Neural cell (in vitro differentiated cells): ENCODE measurements at regions not wholly inside any gene's neighbourhood (a gene's known extent, or its start where the extent isn't known, plus 50 kb on each side); places are given as distances from the start of the nearest gene placed in this dataset.

Source experiments
- H2AFZ ChIP-seq: fragments of 200-600, 300-800 bp; sonication (generic), shearing (Covaris generic); 2 replicates; pipeline ENCODE4 v1.6.0; 2014; ENCODE audit warnings: low read depth, mild to moderate bottlenecking, antibody characterized with exemption, low read length, moderate library complexity
- H3F3A ChIP-seq: fragments of 200-600 bp; shearing (Covaris generic); 2 replicates; pipeline ENCODE4 v1.6.1; 2016; ENCODE audit warnings: mild to moderate bottlenecking, moderate library complexity, mixed read lengths, antibody characterized with exemption, low read length; ENCODE audit not compliant: insufficient read depth, poor library complexity, severe bottlenecking
- H3K27ac ChIP-seq: fragments of 200-600, 300-800 bp; sonication (generic), shearing (Covaris generic); 2 replicates; pipeline ENCODE4 v1.5.1; 2014; ENCODE audit warnings: mild to moderate bottlenecking, low read length, moderate library complexity
- H3K27me3 ChIP-seq: fragments of 300-800, 200-600 bp; sonication (generic), shearing (Covaris generic); 2 replicates; pipeline ENCODE4 v1.6.0; 2014; ENCODE audit warnings: mild to moderate bottlenecking, low read depth, low read length, moderate library complexity; ENCODE audit not compliant: insufficient read depth
- H3K36me3 ChIP-seq: fragments of 300-800, 200-600 bp; sonication (generic), shearing (Covaris generic); 2 replicates; pipeline ENCODE4 v1.5.1; 2014; ENCODE audit warnings: mild to moderate bottlenecking, antibody characterized with exemption, low read length, moderate library complexity; ENCODE audit not compliant: insufficient read depth
- H3K4me2 ChIP-seq: fragments of 300-800, 200-600 bp; sonication (generic), shearing (Covaris generic); 2 replicates; pipeline ENCODE4 v1.6.0; 2014; ENCODE audit warnings: mild to moderate bottlenecking, low read length
- H3K4me3 ChIP-seq: fragments of 300-800, 200-600 bp; sonication (generic), shearing (Covaris generic); 2 replicates; pipeline ENCODE4 v1.5.1; 2014; ENCODE audit warnings: mild to moderate bottlenecking, low read length, moderate library complexity
- H3K79me2 ChIP-seq: fragments of 200-600 bp; shearing (Covaris generic); replicated peaks from 2 replicates; pipeline ENCODE4 v1.6.0; 2014; ENCODE audit warnings: mild to moderate bottlenecking, low read length, moderate library complexity; ENCODE audit not compliant: insufficient read depth
- H3K9ac ChIP-seq: fragments of 300-800, 200-600 bp; sonication (generic), shearing (Covaris generic); 2 replicates; pipeline ENCODE4 v1.6.1; 2016; ENCODE audit warnings: mild to moderate bottlenecking, low read length, mixed read lengths
- H3K9me2 ChIP-seq: fragments of 200-600 bp; shearing (Covaris generic); 2 replicates; pipeline ENCODE4 v1.6.1; 2016; ENCODE audit warnings: mild to moderate bottlenecking, low read length, mixed read lengths; ENCODE audit not compliant: insufficient read depth
- H3K9me3 ChIP-seq: fragments of 200-600, 300-800 bp; sonication (generic), shearing (Covaris generic); 2 replicates; pipeline ENCODE4 v1.6.1; 2016; ENCODE audit warnings: mild to moderate bottlenecking, mixed run types, low read length, moderate library complexity, mixed read lengths
- H4K20me1 ChIP-seq: fragments of 200-600 bp; shearing (Covaris generic); 2 replicates; pipeline ENCODE4 v1.6.1; 2016; ENCODE audit warnings: mild to moderate bottlenecking, mixed run types; ENCODE audit not compliant: insufficient read depth
- CTCF ChIP-seq: fragments of 450-650 bp; IDR thresholded peaks from 2 replicates; pipeline ENCODE4 v1.5.1; 2014; ENCODE audit warnings: antibody characterized with exemption, mild to moderate bottlenecking, moderate library complexity; ENCODE audit not compliant: poor library complexity, severe bottlenecking
- EP300 ChIP-seq: fragments of 450-650 bp; conservative IDR thresholded peaks from 2 replicates; pipeline ENCODE4 v1.6.1; 2014; ENCODE audit warnings: antibody characterized with exemption, mild to moderate bottlenecking, moderate library complexity; ENCODE audit not compliant: poor library complexity, severe bottlenecking
- EZH2 ChIP-seq: fragments of 200-600, 300-800 bp; shearing (Covaris generic), sonication (generic); IDR thresholded peaks from 2 replicates; pipeline ENCODE4 v1.6.1; 2014; ENCODE audit warnings: antibody characterized with exemption, low read length, borderline replicate concordance, mild to moderate bottlenecking; ENCODE audit not compliant: insufficient read depth, poor library complexity, severe bottlenecking
- MXI1 ChIP-seq: fragments of 450-650 bp; conservative IDR thresholded peaks from 2 replicates; pipeline ENCODE4 v1.6.1; 2014; ENCODE audit warnings: antibody characterized with exemption, mild to moderate bottlenecking; ENCODE audit not compliant: poor library complexity, severe bottlenecking
- POLR2AphosphoS5 ChIP-seq: IDR thresholded peaks from 2 replicates; pipeline ENCODE4 v1.6.1; 2012
- RAD21 ChIP-seq: fragments of 450-650 bp; conservative IDR thresholded peaks from 2 replicates; pipeline ENCODE4 v1.6.1; 2014; ENCODE audit warnings: antibody characterized with exemption, mild to moderate bottlenecking, moderate library complexity
- REST ChIP-seq: IDR thresholded peaks from 2 replicates; pipeline ENCODE4 v1.6.1; 2012; ENCODE audit warnings: borderline replicate concordance
- SMC3 ChIP-seq: fragments of 450-650 bp; conservative IDR thresholded peaks from 2 replicates; pipeline ENCODE4 v1.6.1; 2014; ENCODE audit warnings: antibody characterized with exemption, mild to moderate bottlenecking, moderate library complexity; ENCODE audit not compliant: poor library complexity
- TAF1 ChIP-seq: IDR thresholded peaks from 2 replicates; pipeline ENCODE4 v1.6.1; 2012; ENCODE audit warnings: low read depth

- no peaks in the 10 kb centered on the region for H3K36me3 ChIP-seq
- no peak overlapping the region for H3K4me3 ChIP-seq
- no peak for TF ChIP-seq EZH2
- TF ChIP-seq MXI1, result no peak
- no peak for TF ChIP-seq EP300
- no peak for TF ChIP-seq TAF1
- TF ChIP-seq CTCF, result no peak
- no peak for TF ChIP-seq RAD21
- no peak for TF ChIP-seq SMC3
- no peak for TF ChIP-seq REST
- TF ChIP-seq POLR2AphosphoS5, result no peak
- no peak overlapping the region for H3K27ac ChIP-seq
- no peak overlapping the region for H3K4me2 ChIP-seq
- peaks cover 3% of the 10 kb centered on the region for H3K9me3 ChIP-seq
- no peak overlapping the region for H2AFZ ChIP-seq
- no peaks in the 10 kb centered on the region for H3K27me3 ChIP-seq
- no peaks in the 10 kb centered on the region for H3K79me2 ChIP-seq
- H3K9ac ChIP-seq, result no peak overlapping the region
- no peaks in the 10 kb centered on the region for H3F3A ChIP-seq
- no peaks in the 10 kb centered on the region for H3K9me2 ChIP-seq
- H4K20me1 ChIP-seq, result no peaks in the 10 kb centered on the region
Observed at GRCh38 chr7:157469181-157470016, 132.6 kb downstream of the DNAJB6 start.

GRCh38 chr7:157470017-157470322, 133.2 kb downstream of the DNAJB6 start:
- no peaks in the 10 kb centered on the region for H3K27me3 ChIP-seq
- H3K9me2 ChIP-seq, result no peaks in the 10 kb centered on the region
- H3K79me2 ChIP-seq, result no peaks in the 10 kb centered on the region
- no peaks in the 10 kb centered on the region for H3K36me3 ChIP-seq
- no peak overlapping the region for H3K4me2 ChIP-seq
- H3K4me3 ChIP-seq, result no peak overlapping the region
- no peaks in the 10 kb centered on the region for H3F3A ChIP-seq
- H3K9me3 ChIP-seq, result peaks cover 3% of the 10 kb centered on the region
- H3K27ac ChIP-seq, result no peak overlapping the region
- H2AFZ ChIP-seq, result no peak overlapping the region
- TF ChIP-seq CTCF, result no peak
- no peak for TF ChIP-seq EP300
- TF ChIP-seq TAF1, result no peak
- no peak for TF ChIP-seq EZH2
- TF ChIP-seq POLR2AphosphoS5, result no peak
- no peak for TF ChIP-seq REST
- no peak overlapping the region for H3K9ac ChIP-seq
- no peaks in the 10 kb centered on the region for H4K20me1 ChIP-seq
